BLaER1 (cell line): ENCODE measurements at regions not wholly inside any gene's neighbourhood (a gene's known extent, or its start where the extent isn't known, plus 50 kb on each side); places are given as distances from the start of the nearest gene placed in this dataset.

ENCODE experiments used
- H3K27ac ChIP-seq: shearing (Covaris generic); formaldehyde crosslinking; 2 replicates; pipeline ENCODE4 v1.8.1; 2022
- H3K27me3 ChIP-seq: shearing (Covaris generic); formaldehyde crosslinking; 2 replicates; pipeline ENCODE4 v1.8.1; 2022
- H3K36me3 ChIP-seq: shearing (Covaris generic); formaldehyde crosslinking; 2 replicates; pipeline ENCODE4 v1.8.1; 2022
- H3K4me1 ChIP-seq: shearing (Covaris generic); formaldehyde crosslinking; 2 replicates; pipeline ENCODE4 v1.8.1; 2022
- H3K4me2 ChIP-seq: shearing (Covaris generic); formaldehyde crosslinking; 2 replicates; pipeline ENCODE4 v1.8.1; 2022
- H3K4me3 ChIP-seq: shearing (Covaris generic); formaldehyde crosslinking; 2 replicates; pipeline ENCODE4 v1.8.1; 2022
- H3K9ac ChIP-seq: shearing (Covaris generic); formaldehyde crosslinking; 2 replicates; pipeline ENCODE4 v1.8.1; 2022
- H3K9me3 ChIP-seq: shearing (Covaris generic); formaldehyde crosslinking; 2 replicates; pipeline ENCODE4 v1.8.1; 2022
- H4K20me1 ChIP-seq: shearing (Covaris generic); formaldehyde crosslinking; 2 replicates; pipeline ENCODE4 v1.8.1; 2022
- Cebpa-rat ChIP-seq: shearing (Covaris generic); IDR thresholded peaks from 2 replicates; pipeline ENCODE4 v1.8.1; 2022

DNA sequence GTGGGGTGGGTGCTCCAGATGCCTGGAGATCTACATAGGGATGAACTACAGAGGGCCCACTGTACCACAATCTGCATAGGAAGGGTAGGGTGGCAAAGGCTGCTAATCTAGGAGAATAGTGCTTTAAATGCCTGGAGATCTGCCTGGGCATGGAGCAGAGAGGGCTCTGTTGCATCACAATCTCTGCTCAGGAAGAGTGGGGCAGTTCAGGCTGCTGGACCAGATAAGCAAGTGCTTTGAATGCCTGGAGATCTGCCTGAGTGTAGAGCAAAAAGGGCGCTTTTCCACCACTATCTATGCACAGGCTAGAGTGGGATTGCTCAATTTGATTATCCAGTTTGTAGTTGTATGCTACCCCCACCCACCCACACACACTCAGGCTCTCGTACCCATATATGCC is 886.3 kb upstream of the SEL1L start:
- Histone ChIP-seq H3K4me2 (no peak overlapping the region), H3K36me3 (no peaks in the 10 kb centered on the region), H3K4me3 (no peak overlapping the region), H3K9me3 (peaks cover 22% of the 10 kb centered on the region), H3K4me1 (peaks cover 27% of the 10 kb centered on the region), H3K27ac (no peak overlapping the region), H3K27me3 (no peaks in the 10 kb centered on the region), H4K20me1 (no peaks in the 10 kb centered on the region), H3K9ac (no peak overlapping the region)
- TF ChIP-seq Cebpa-rat, result no peak

GRCh38 chr14:82420871-82421270 is 887.2 kb upstream of the SEL1L start:
- H3K4me3 ChIP-seq, result no peak overlapping the region
- no peak overlapping the region for H3K9ac ChIP-seq
- H3K4me2 ChIP-seq, result no peak overlapping the region
- no peaks in the 10 kb centered on the region for H3K27me3 ChIP-seq
- H4K20me1 ChIP-seq, result no peaks in the 10 kb centered on the region
- peaks cover 21% of the 10 kb centered on the region for H3K4me1 ChIP-seq
- no peak overlapping the region for H3K27ac ChIP-seq
- TF ChIP-seq Cebpa-rat, result no peak
- H3K36me3 ChIP-seq, result no peaks in the 10 kb centered on the region
- H3K9me3 ChIP-seq, result peaks cover 22% of the 10 kb centered on the region

DNA sequence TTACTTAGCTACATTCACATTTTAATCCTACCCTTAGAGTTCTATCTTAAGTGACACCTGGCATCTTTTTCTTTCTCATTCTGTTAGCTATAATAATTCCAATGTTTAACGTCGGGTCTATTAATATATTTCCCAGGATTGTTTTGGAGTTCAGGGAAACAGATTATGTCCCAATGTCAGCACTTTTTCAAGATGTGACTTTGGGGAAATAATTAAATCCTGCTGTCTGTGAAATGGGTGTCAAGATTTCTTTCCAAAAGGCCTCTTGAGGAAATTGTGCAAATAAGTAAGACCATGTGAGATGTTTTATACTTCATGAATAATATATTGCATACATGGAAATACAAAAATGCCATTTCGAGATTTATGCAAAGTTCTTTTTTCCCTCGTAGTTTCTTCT is 887.6 kb upstream of the SEL1L start:
- no peak for TF ChIP-seq Cebpa-rat
- Histone ChIP-seq H3K27me3 (no peaks in the 10 kb centered on the region), H3K36me3 (no peaks in the 10 kb centered on the region), H3K9me3 (peaks cover 22% of the 10 kb centered on the region), H3K9ac (no peak overlapping the region), H3K4me1 (peaks cover 21% of the 10 kb centered on the region), H3K4me3 (no peak overlapping the region), H4K20me1 (no peaks in the 10 kb centered on the region), H3K27ac (no peak overlapping the region), H3K4me2 (no peak overlapping the region)

GRCh38 chr14:82422230-82422629 is 888.6 kb upstream of the SEL1L start:
- Histone ChIP-seq H3K4me3 (no peak overlapping the region), H3K4me2 (peak overlapping the region; percentile 36), H3K4me1 (peaks cover 21% of the 10 kb centered on the region), H3K36me3 (no peaks in the 10 kb centered on the region), H3K27ac (peak overlapping the region; percentile 46; the same call in 1 of the 2 replicates), H3K27me3 (no peaks in the 10 kb centered on the region), H3K9ac (no peak overlapping the region), H4K20me1 (no peaks in the 10 kb centered on the region), H3K9me3 (peaks cover 22% of the 10 kb centered on the region)
- no peak; the same call in 1 of the 2 replicates for TF ChIP-seq Cebpa-rat

DNA sequence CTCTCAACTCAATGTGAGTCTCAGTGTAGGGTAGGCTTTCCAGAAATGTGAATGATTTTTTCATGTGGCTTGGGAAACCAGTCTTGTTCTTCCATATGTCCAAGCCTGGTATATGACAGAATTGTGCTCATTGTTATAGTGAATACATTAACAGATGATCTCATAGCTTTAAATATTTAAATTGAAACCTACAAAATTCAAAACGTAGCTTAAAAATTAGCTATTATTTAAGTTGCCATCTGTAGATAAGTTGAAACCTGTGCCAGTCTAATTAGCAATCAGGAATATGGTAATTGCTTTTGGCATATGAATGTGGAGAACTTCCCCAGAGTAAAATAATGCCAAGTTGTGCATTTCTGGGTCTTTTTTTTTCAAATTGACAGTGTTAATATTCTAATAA is 891.6 kb upstream of the SEL1L start:
- no peaks in the 10 kb centered on the region for H4K20me1 ChIP-seq
- peaks cover 21% of the 10 kb centered on the region for H3K4me1 ChIP-seq
- no peak overlapping the region for H3K4me3 ChIP-seq
- no peak overlapping the region for H3K4me2 ChIP-seq
- H3K9me3 ChIP-seq, result peaks cover 10% of the 10 kb centered on the region
- H3K9ac ChIP-seq, result no peak overlapping the region
- no peak overlapping the region for H3K27ac ChIP-seq
- no peaks in the 10 kb centered on the region for H3K27me3 ChIP-seq
- no peaks in the 10 kb centered on the region for H3K36me3 ChIP-seq
- no peak for TF ChIP-seq Cebpa-rat

GRCh38 chr14:82431031-82431430 is 897.4 kb upstream of the SEL1L start:
- H3K4me2 ChIP-seq, result no peak overlapping the region
- no peaks in the 10 kb centered on the region for H3K27me3 ChIP-seq

GRCh38 chr14:82432301-82433105 is 898.9 kb upstream of the SEL1L start:
- H3K36me3 ChIP-seq, result no peaks in the 10 kb centered on the region
- no peak overlapping the region for H3K9ac ChIP-seq
- no peaks in the 10 kb centered on the region for H3K27me3 ChIP-seq
- H4K20me1 ChIP-seq, result no peaks in the 10 kb centered on the region
- H3K4me1 ChIP-seq, result no peaks in the 10 kb centered on the region
- H3K4me2 ChIP-seq, result no peak overlapping the region
- H3K4me3 ChIP-seq, result no peak overlapping the region
- H3K27ac ChIP-seq, result no peak overlapping the region
- no peaks in the 10 kb centered on the region for H3K9me3 ChIP-seq
- no peak for TF ChIP-seq Cebpa-rat

More at GRCh38 chr14:82431031-82431430, 897.4 kb upstream of the SEL1L start:
- no peak for TF ChIP-seq Cebpa-rat
- Histone ChIP-seq H4K20me1 (no peaks in the 10 kb centered on the region), H3K9ac (no peak overlapping the region), H3K36me3 (no peaks in the 10 kb centered on the region), H3K9me3 (no peaks in the 10 kb centered on the region), H3K4me3 (no peak overlapping the region), H3K27ac (no peak overlapping the region), H3K4me1 (no peaks in the 10 kb centered on the region)

DNA sequence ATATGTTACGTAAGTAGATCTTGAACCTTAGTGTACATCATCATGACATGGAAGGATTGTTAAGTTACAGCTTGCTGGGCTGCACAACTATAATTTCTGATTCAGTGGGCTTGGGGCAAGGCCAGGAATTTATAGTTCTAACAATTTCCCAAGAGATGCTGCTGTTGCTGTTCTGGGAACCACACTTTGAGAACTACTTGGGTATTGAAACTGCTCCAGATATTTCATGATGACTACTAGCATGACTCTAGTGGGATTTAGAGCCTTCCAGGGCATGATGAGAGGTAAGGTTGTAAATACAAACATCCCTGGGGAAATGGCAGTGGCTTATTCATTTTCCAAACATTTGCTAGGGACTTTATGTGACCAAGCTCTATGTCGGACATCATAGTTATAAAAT is 904.8 kb upstream of the SEL1L start:
- no peak overlapping the region for H3K27ac ChIP-seq
- H3K4me2 ChIP-seq, result no peak overlapping the region
- no peaks in the 10 kb centered on the region for H3K4me1 ChIP-seq
- no peak overlapping the region for H3K9ac ChIP-seq
- H3K36me3 ChIP-seq, result no peaks in the 10 kb centered on the region
- no peak for TF ChIP-seq Cebpa-rat
- H3K9me3 ChIP-seq, result no peaks in the 10 kb centered on the region
- H3K27me3 ChIP-seq, result no peaks in the 10 kb centered on the region
- no peaks in the 10 kb centered on the region for H4K20me1 ChIP-seq
- no peak overlapping the region for H3K4me3 ChIP-seq

GRCh38 chr14:82441270-82441669 is 907.6 kb upstream of the SEL1L start:
- Histone ChIP-seq H3K4me3 (no peak overlapping the region), H3K27me3 (no peaks in the 10 kb centered on the region), H3K9ac (no peak overlapping the region), H3K9me3 (no peaks in the 10 kb centered on the region), H3K4me2 (no peak overlapping the region), H4K20me1 (no peaks in the 10 kb centered on the region), H3K4me1 (no peaks in the 10 kb centered on the region), H3K36me3 (no peaks in the 10 kb centered on the region), H3K27ac (no peak overlapping the region)
- TF ChIP-seq Cebpa-rat, result no peak

- no peaks in the 10 kb centered on the region for H3K9me3 ChIP-seq
- no peak overlapping the region for H3K27ac ChIP-seq
- H3K9ac ChIP-seq, result no peak overlapping the region
- no peak overlapping the region for H3K4me2 ChIP-seq
- H3K27me3 ChIP-seq, result no peaks in the 10 kb centered on the region
- TF ChIP-seq Cebpa-rat, result no peak
- H3K36me3 ChIP-seq, result no peaks in the 10 kb centered on the region
- no peaks in the 10 kb centered on the region for H3K4me1 ChIP-seq
- H3K4me3 ChIP-seq, result no peak overlapping the region
- H4K20me1 ChIP-seq, result no peaks in the 10 kb centered on the region
These were observed 912.3 kb upstream of the SEL1L start for GRCh38 chr14:82445810-82446570.
